ENCODE measurements at regions not wholly inside any gene's neighbourhood (a gene's known extent, or its start where the extent isn't known, plus 50 kb on each side); places are given as distances from the start of the nearest gene placed in this dataset.

- Histone ChIP-seq H3K4me3 (ENCODE audit: low read depth, low read length) (no peak overlapping the region), H3K36me3 (ENCODE audit: control insufficient read depth, insufficient read depth, low read length) (no peaks in the 10 kb centered on the region), H3K27me3 (ENCODE audit: control insufficient read depth, insufficient read depth, low read length) (no peaks in the 10 kb centered on the region)
- no peak for TF ChIP-seq CTCF (IDR thresholded peaks at IDR 0.05; ENCODE audit: insufficient read depth, low read length, severe bottlenecking)
- no peak for DNase-seq (ENCODE audit: low read depth)
- no peak for FAIRE-seq
Measured at GRCh38 chr20:59437601-59438031, 137.2 kb downstream of the EDN3 start.

- DNase-seq (ENCODE audit: low read depth): no peak
- Histone ChIP-seq H3K4me3 (ENCODE audit: low read depth, low read length) (no peak overlapping the region), H3K27me3 (ENCODE audit: control insufficient read depth, insufficient read depth, low read length) (no peaks in the 10 kb centered on the region), H3K36me3 (ENCODE audit: control insufficient read depth, insufficient read depth, low read length) (no peaks in the 10 kb centered on the region)
- no peak for TF ChIP-seq CTCF (IDR thresholded peaks at IDR 0.05; ENCODE audit: insufficient read depth, low read length, severe bottlenecking)
- FAIRE-seq: no peak
Measured at GRCh38 chr20:59438201-59438600, 137.8 kb downstream of the EDN3 start.

GRCh38 chr20:59439243-59439642 lies 138.8 kb downstream of the EDN3 start:
- DNase-seq (ENCODE audit: low read depth) (no peak), FAIRE-seq (no peak)
- no peak for TF ChIP-seq CTCF (IDR thresholded peaks at IDR 0.05; ENCODE audit: insufficient read depth, low read length, severe bottlenecking)
- Histone ChIP-seq H3K36me3 (ENCODE audit: control insufficient read depth, insufficient read depth, low read length) (no peaks in the 10 kb centered on the region), H3K27me3 (ENCODE audit: control insufficient read depth, insufficient read depth, low read length) (no peaks in the 10 kb centered on the region), H3K4me3 (ENCODE audit: low read depth, low read length) (no peak overlapping the region)

GRCh38 chr20:59441306-59441705 lies 140.9 kb downstream of the EDN3 start:
- Histone ChIP-seq H3K4me3 (ENCODE audit: low read depth, low read length) (no peak overlapping the region), H3K36me3 (ENCODE audit: control insufficient read depth, insufficient read depth, low read length) (no peaks in the 10 kb centered on the region), H3K27me3 (ENCODE audit: control insufficient read depth, insufficient read depth, low read length) (no peaks in the 10 kb centered on the region)
- TF ChIP-seq CTCF (IDR thresholded peaks at IDR 0.05; ENCODE audit: insufficient read depth, low read length, severe bottlenecking): no peak
- DNase-seq (ENCODE audit: low read depth) (no peak), FAIRE-seq (no peak)

- no peak for DNase-seq (ENCODE audit: low read depth)
- no peak for FAIRE-seq
- Histone ChIP-seq H3K27me3 (ENCODE audit: control insufficient read depth, insufficient read depth, low read length) (no peaks in the 10 kb centered on the region), H3K36me3 (ENCODE audit: control insufficient read depth, insufficient read depth, low read length) (no peaks in the 10 kb centered on the region), H3K4me3 (ENCODE audit: low read depth, low read length) (no peak overlapping the region)
- no peak for TF ChIP-seq CTCF (IDR thresholded peaks at IDR 0.05; ENCODE audit: insufficient read depth, low read length, severe bottlenecking)
Measured at GRCh38 chr20:59441860-59442810, 141.7 kb downstream of the EDN3 start.
